Activated gamma-delta T cell treated with Interleukin-2 at 50 U/mL for 16 hours (primary cell): ENCODE measurements at regions not wholly inside any gene's neighbourhood (a gene's known extent, or its start where the extent isn't known, plus 50 kb on each side); places are given as distances from the start of the nearest gene placed in this dataset.

Experiments
- DNase-seq: peaks from one replicate; pipeline ENCODE4 v3.0.0-alpha.2; 2020

DNA sequence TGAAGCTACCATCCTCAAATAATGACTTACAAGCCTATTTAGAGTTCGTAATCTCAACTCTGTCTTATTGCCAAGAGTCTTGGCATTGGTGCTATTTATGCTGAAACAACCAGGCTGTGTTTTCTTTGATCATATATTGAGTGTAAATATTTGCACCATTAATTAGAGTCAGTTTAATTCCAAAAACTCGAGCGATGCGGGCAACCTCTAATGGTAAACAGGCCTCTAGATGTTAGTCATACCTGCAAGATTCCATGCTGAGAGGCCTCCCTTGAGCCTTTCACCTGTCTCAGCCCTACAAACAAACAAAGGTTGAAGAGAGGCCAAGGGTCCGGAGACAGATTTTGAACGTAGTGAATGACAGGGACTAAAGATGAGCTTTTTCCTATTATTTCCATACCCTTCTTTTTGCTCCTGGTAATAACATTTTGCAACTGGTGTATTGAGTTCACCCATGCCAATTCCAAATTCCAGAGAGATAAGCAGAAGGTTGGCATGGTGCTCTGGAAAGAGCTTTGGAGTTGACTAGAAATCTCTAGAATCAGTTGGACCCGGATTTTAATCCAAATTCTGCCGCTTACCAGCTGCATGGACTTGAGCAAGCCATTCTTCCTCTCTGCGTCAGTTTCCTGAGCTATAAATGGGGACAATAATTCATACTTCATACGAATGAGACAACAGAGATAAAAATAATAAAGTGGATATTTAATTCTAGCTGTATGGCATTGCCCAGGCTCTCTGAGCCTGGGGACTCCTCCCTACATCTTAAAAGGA is 99.1 kb upstream of the ANO1 start:
- DNase-seq: no peak

DNA sequence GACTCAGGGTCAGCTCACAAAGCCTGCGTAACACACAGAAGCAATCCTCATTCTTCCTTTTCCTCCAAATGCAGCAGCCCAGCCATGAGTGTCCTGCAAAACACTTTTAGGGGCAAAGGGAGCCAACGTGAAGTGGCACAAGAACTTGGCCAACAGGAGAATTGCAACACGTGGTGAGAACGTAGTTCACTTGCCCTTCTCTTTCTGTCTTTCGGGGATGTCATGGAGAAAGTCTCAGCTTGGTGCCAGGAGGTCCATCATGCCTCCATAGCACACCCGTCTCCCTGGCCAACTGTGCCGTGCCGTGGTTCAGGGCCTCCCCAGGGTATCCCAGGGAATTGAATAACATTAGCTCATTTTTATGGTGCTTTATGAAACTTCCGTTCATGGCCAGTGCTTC is 98.5 kb upstream of the ANO1 start:
- DNase-seq: no peak

DNA sequence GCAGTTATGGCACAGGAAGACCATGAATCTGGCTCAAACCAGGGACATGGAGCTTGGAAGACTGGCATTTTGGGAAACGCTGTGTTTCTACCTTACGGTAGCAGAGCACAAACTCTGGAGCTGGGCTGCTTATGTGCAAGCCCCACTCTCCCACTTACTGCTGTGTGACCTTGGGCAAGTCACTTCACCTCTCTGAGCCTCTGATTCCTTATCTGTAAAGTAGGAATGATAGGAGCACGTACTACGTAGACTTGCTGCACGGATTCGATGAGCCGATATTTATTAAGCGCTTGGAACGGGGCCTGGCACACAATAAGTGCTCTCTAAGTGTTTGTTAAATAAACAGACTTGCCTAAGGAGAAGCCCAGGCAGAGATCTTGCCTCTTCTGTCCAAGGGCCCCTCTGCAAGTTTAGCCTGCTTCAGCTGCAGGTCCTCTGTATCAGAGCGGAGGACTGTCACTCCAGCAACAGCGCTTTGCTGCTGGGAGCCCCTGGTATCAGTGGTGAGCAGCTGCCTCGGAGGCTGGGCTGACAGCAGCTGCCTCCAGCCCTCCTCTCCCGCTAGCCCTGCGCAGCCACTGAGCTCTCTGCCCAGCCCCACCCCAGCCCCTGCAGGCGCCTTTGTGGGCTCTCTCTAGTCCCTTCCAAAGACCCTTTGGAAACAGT is 96.9 kb upstream of the ANO1 start:
- DNase-seq: no peak

DNA sequence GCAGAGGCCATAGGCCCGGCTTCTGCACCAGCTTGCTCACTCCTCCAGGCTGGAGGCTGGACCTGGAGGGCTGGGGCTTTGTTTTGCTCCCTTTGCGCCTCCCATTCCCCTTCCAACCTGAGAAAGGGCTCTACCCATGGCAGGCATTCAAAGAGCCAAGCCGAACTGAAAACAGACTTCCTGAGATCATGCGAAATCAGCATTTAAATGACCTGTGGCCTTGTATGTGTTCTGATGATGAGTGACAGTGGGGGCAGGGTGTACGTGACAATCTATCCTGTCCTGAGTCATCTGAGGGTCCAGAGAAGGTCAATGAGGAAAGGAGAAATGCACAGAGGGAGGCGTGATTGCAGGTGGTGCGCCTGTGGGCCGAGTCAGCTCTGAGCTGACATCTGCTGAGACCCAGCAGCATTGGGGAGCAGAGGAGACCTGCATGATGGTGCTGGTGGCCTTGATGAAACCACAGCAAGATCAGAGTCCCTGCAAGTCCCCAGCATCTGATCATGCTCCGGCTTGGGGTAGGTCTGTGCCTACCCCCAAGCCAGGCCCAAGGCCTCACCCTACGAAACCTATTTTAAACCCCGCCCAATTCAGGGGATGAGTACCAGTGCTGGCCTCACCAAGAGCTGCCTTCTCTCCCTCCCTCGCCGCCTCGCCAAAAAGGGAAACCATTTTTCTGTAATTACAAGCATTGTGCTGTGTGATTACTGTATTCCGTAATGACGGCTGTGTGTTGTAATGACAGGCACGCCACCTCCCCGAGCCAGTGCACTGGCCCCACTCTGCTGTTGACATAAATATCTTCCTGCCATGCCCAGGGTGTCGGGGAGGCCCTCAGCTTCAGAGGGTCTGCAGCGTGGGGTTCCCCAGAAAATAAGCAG is 95.2 kb upstream of the ANO1 start:
- DNase-seq: no peak

DNA sequence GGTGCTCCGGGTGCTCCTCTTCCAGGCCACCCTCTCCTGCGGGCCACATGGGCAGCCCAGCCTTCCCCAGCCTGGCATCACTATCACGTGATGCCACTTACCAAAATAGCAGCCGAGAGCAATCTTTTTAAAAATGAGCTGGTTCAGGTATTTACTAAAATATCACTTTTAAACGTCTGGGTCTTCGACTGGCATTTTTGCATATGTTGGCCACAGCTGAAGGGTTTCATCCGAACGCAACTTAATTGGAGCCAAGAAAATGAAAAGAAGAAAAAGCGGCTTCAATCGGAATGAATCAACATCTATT is 94.6 kb upstream of the ANO1 start:
- DNase-seq: no peak

DNA sequence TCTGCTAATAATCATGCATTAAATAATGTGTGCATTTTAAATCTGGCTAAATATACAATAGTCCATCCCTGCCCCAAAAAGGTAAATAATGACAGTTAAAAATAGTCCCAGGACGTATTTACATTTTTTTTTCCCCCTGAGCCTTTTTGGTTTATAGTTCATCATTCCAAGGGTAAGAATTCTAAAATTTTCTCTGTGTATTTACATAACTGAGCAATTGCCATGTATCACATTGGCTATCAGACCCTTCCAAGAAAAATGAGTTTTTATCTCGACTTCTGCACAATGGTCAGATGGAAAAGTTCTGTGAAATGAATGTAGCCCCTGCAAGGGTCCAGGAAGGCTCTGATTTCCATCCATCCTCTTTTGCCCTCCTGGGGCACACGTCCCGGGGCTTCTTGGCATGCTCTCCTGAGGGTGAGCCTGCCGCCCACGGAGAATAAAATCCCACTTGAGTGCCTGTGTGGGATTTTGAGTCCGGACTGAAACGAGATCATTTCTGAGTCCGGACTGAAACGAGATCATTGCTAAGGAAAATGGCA is 94.1 kb upstream of the ANO1 start:
- no peak for DNase-seq

DNA sequence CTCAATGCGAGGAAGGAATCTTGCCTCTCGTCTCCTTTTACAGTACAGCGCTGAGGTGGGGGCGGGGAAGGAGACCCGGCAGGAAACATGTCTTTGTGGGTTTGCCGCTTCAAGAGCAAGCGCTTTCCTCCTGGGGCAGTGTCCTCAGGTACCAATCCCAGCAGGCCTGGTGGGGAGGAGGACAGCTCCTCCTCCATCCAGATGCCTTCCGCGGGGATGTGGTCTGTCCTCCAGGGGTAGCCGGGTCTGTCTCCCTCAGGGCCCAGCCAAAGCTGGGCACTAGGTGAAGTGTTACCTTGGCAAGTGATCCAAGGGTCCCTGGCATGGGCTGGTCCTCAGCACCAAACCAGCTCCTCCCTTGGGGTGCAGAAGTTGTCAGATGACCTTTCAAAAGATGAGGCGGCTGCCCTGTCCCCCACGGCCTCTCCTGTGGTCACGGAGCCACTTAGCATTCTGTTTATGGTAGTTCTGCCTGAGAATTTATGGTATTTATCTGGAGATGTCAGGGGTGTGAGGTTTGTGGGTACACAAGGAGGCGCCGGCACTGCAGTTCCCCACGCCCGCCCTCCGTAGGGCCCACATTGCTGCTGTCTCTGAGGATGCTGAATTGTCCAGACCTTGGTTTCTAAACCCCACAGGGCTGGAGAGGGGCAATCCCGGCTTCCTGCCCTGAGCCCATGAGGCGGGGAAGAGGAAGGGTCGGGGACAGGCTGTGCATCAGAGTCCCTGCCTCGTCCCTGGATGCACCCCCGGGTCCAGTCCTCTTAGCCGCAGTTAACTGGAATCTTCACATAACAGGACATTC is 93.5 kb upstream of the ANO1 start:
- no peak for DNase-seq

DNA sequence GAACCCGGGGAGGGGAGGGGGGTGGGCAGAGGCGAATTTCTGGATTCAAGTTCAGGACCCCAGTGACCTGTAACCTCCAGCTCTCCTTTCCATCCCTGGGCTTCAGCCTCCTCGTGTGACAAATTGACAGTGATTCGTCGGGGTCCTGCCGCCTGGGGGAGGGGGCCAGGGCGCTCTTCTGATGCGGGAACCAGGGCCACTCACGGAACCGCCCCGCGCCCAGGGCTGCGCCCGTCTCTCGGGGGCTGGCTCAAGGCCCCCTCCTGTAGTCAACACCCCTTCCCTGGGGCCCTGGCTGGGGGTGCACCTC is 92.8 kb upstream of the ANO1 start:
- DNase-seq: no peak

DNA sequence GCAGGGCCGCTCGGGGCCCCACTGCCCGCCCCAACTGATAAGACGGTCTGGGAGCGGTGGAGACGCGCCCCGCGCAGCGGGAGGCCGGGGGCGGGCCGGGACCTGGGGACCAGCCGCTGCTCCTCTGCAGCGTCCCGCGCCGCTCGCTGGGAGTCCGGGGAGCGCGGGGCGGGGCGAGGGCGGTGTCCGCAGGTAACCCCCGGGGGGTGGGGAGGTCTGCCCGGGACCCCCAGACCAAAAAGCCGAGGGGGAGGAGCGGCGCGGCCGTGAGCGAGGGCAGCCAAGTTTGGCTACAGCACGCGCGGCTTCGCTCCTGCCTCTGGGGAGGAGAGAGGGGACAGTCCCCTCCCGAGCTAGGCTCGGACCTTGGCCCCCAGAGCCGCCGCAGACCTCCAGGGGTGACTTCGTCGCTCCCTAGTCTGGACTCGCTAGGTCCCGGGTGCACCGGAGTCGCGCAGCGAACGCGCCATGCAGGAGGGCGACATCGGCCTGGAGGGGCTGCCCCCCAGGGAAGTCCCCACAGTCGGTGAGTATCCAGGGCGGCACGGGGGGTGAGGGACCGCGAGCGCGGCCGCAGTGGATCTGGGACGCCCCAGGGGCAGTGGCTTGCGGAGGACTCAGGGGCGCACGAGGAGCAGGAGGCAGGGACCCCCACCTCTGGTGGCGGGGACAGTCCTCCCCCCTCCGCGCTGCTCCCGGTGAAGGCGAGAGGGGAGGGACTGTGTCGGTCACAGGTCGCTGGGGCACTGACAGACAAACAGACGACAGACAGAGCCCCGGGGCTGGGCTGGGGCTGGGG is 92.3 kb upstream of the ANO1 start:
- no peak for DNase-seq

DNA sequence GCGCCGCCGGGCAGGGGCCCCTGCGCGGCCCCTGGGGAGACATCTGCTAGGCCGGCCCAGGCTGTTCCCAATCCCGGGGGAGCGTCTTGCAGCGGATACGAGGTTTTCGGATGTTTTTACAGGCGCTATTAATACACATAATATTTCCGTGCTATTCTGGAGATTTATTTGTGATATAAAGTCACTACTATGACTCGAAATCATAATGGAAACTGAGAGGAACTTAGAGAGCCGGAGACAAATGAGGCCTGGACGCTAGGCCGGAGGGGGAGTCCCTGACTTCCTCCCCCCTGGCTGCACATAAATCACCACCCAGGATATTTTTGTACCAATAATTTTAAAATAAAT is 91.7 kb upstream of the ANO1 start:
- no peak for DNase-seq

DNA sequence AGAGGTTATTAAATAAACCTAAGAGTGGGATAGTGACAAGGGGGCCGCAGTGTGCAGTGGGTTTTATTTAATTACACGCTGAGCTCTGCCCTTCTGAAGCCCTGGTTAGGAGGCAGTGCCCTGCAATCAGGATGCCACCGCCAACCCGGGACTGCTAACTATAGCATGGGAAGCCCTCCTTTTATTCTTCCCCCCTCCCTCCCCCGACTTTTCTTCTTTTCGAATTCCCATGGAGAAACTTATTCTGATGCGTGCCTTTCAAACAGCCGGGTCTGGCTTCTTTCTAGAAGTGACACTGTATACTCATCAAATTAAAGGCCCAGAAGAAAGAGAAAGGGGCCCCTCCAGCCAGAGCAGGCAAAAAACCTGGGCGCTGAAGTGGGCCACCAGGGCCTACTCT is 91.3 kb upstream of the ANO1 start:
- no peak for DNase-seq

DNA sequence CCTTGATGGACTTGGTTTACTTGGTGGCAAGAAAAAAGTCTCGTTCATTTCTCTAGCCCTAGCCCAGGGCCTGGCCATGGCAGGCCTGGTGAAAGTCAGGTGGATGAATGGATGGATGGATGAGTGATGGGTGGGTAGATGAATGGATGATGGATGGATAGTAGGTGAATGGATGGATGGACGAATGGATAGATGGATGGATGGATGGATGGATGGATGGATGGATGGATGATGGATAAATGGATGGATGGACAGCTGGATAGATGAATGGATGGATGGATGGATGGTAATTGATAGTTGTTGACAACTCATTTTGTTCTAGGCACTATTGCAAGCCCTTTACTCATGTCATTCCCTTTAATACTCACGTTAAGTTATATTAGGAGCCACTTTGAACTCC is 86.1 kb upstream of the ANO1 start:
- DNase-seq: no peak

DNA sequence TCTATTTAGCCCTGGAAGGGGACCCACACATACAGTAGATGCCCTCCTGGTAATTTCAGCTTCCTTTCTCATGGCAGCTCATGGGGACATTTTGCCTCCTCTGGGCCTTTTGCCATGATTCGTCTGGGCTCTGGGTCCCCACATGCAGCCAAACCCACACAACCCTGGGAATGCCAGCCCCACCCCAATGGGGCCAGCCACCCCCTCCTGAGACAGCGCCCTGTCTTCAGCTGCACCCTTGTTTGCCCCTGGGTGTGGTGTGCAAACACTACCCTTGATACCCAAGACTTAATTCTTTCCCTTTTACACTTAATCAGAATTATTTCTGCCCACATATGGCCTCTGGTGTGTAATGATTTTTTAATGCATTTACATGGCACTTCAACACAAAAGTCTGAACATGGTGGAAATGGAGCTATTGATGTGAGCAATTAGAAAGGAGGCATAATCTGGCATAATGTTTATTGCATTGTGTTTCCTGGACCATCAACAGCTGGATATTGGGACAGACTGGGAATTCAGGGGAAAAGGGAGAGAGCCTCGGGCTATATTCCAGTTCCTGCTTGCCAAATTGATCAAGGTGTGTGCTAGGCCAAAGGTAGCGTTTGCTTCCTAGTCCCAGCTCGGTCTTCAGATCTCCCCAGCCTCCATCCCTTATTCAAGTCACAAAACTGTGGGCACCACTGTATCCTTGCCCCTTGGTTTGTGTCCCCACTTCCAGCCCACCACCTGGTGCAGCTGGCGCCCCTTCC is 85.0 kb upstream of the ANO1 start:
- no peak for DNase-seq

DNA sequence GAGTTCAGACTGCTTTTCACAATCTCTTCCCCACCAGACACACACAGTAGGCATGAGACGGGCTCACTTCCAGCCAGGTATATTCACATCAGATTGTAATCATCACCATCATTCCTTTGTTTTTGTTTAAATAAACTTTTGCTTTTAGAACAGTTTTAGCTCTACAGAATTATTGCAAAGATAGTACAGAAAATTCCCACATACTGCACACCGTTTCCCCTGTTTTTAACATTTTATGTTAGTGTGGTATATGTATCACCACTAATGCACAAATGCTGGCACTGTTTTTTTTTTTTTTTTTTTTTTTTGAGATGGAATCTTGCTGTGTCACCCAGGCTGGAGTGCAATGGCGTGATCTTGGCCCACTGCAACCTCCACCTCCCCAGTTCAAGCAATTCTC is 83.3 kb upstream of the ANO1 start:
- no peak for DNase-seq

DNA sequence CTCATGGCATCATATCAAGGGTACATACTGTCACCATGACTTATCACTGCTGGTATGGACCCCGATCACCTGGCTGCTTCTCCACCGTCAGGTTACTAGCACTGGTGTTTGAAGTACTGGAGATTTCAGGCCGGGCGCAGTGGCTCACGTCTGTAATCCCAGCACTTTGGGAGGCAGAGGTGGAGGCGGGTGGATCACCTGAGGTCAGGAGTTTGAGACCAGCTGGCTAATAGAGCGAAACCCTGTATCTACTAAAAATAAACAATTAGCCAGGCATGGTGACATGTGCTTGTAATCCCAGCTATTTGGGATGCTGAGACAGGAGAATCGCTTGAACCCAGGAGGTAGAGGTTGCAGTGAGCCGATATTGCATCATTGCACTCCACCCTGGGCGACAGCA is 82.4 kb upstream of the ANO1 start:
- DNase-seq: no peak

DNA sequence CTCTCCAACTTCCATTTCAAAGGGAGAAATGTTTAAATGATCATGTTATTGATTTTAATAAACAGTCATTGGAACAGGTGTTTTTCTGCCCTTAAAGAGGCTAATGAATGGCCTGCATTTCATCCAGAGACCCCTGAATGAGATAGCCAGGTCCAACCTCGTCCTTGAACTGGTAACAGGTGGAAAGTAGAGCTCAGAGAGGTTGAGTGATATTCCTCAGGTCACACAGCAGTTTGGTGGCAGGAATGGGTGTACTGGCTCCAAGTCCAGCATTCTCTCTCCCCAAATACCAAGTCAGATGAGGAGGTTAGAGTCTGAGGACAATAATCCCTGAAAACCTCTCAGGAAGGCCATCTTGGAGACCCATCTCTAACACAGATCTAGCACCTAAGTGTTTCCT is 81.7 kb upstream of the ANO1 start:
- no peak for DNase-seq

DNA sequence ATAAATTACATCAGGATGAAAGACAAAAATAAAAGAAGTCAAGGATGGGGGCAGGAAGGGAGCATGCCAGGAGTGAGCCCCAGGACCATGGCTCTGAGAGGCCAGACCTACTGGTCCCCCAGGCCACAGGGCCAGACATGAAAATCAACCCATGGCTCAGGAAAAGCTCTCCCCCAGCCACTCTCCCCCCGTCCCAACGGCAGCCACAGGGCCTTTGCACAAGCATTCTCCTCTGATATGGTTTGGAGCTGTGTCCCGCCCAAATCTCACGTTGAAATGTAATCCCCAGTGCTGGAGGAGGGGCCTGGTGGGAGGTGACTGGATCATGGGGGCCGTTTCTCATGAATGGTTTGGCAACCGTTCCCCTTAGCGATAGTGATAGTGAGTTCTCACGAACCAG is 80.8 kb upstream of the ANO1 start:
- DNase-seq: no peak

DNA sequence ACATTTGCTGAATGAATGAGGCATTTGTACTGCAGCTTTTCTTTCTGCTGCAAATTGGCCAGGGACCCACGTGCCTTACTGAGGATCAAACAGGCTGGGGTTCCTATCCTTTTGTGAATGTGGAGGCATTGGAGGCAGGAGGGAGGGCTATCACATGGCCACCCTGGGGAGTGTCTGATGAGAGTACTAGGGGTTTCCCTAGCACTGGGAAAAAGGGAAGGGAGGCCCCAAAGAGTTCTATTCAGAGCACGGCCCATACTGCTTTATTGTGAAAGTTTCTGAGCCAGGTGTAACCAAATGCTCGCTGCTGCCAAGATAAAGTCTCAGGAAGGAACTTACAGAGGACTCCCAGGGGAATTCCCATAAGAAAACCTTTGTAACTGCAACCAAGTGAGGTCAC is 78.4 kb upstream of the ANO1 start:
- DNase-seq: no peak

DNA sequence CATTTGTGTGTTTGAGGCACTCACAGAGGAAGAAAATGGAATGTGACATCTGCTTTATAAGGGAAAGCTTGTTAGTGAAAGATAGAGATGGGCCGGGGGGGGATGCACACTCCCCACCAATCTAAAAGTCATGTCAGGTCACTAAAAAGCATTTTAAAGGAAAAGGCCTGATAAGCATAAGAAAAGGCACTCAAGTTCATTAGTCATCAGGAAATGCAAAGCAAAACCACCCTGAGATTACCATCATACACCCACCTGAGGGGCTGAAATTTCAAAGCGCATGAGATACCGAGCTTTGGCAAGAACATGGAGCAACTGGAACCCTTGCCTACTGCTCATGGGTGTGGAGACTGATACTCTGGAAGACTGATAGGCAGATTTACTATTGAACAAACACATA is 77.9 kb upstream of the ANO1 start:
- no peak for DNase-seq

DNA sequence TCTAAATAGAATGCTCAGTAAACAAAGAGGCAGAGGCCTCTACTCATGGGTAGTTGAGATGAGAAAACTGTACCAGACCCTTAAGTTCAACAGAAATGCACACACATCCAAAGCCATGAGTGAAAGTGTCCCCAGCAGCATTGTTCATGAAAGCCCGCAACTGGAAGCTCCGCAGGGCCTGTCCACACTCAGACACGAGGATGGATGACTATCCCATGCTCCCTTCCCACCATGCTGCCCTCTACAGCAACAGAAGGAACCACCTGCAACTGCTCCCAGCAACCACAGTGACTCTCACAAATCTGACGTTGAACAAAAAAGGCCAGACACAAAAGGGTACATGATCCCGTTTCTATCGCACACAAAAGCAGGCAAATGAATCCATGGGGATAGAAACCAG is 76.9 kb upstream of the ANO1 start:
- no peak for DNase-seq

DNA sequence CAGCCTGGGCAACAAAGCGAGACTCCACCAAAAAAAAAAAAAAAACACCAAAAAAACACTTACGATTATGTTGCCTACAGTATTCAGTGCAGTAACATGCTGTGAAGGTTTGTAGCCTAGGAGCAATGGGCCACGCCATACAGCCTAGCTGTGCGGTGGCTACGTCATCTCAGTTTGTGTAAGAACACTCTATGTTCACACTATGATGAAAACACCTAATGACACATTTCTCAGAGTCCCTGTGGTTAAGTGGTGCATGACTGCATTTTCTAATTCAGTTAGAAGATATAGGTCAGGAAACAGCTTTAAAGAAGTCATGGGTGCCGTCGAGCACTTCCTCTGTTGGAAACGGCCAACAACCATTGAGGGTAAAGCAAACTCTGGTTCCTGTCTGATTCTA is 75.7 kb upstream of the ANO1 start:
- no peak for DNase-seq
